IMR-90 (cell line): ENCODE measurements at regions not wholly inside any gene's neighbourhood (a gene's known extent, or its start where the extent isn't known, plus 50 kb on each side); places are given as distances from the start of the nearest gene placed in this dataset.

ENCODE experiments used
- CTCF ChIP-seq: conservative IDR thresholded peaks from 2 replicates; pipeline ENCODE4 v1.5.1; 2012; ENCODE audit warnings: mild to moderate bottlenecking, low read depth, low read length, improper control_type of control experiment
- ELK1 ChIP-seq: fragments of 150-350 bp; IDR thresholded peaks from 2 replicates; pipeline ENCODE4 v1.6.1; 2016; ENCODE audit warnings: low read depth, mild to moderate bottlenecking, low read length, moderate library complexity, borderline replicate concordance
- MAFK ChIP-seq: IDR thresholded peaks from 2 replicates; pipeline ENCODE4 v1.6.1; 2012; ENCODE audit warnings: low read depth, low read length, improper control_type of control experiment
- MAZ ChIP-seq: IDR thresholded peaks from 2 replicates; pipeline ENCODE4 v1.6.1; 2012; ENCODE audit warnings: low read depth, mild to moderate bottlenecking, low read length, improper control_type of control experiment, moderate library complexity, borderline replicate concordance
- MXI1 ChIP-seq: IDR thresholded peaks from 2 replicates; pipeline ENCODE4 v1.6.1; 2012; ENCODE audit warnings: low read depth, mild to moderate bottlenecking, low read length, moderate library complexity, borderline replicate concordance
- POLR2A ChIP-seq: IDR thresholded peaks from 2 replicates; pipeline ENCODE4 v1.6.1; 2012; ENCODE audit warnings: mild to moderate bottlenecking, low read depth, low read length
- RFX5 ChIP-seq: IDR thresholded peaks from 2 replicates; pipeline ENCODE4 v1.8.0; 2012; ENCODE audit warnings: low read depth, mild to moderate bottlenecking, low read length, moderate library complexity
- USF2 ChIP-seq: fragments of 150-350 bp; IDR thresholded peaks from 2 replicates; pipeline ENCODE4 v1.6.1; 2017; ENCODE audit warnings: mild to moderate bottlenecking, antibody characterized with exemption, low read length, low read depth

GRCh38 chr6:68296126-68296525 lies 339.0 kb upstream of the ADGRB3 start:
- TF ChIP-seq CTCF (no peak), POLR2A (no peak), MXI1 (no peak), RFX5 (no peak), MAFK (no peak), MAZ (no peak), USF2 (no peak), ELK1 (no peak)
